Liver (tissue), 8 donors: ENCODE measurements at regions not wholly inside any gene's neighbourhood (a gene's known extent, or its start where the extent isn't known, plus 50 kb on each side); places are given as distances from the start of the nearest gene placed in this dataset.
"Not testable (repeated sequence)": the region's sequence is repeated elsewhere in the genome, so short reads cannot be mapped to it uniquely, and the experiment has no call there.

Source experiments
- DNase-seq: peaks from one replicate; pipeline ENCODE4 v3.0.0-alpha.2; 2017; ENCODE audit warnings: low spot score
- H3K27ac ChIP-seq, 2 donors: one replicate each; pipeline ENCODE4 v1.7.0; 2013; ENCODE audit warnings: inconsistent platforms in 2 of 2, low read length in 2 of 2, control low read depth in 1 of 2, low read depth in 1 of 2, mild to moderate bottlenecking in 1 of 2
- H3K27me3 ChIP-seq, 4 donors: one replicate each; pipeline versions ENCODE4 v1.6.1 to v1.7.0; 2013; ENCODE audit warnings: low read length in 3 of 4, inconsistent platforms in 1 of 4, mild to moderate bottlenecking in 1 of 4, moderate library complexity in 1 of 4; ENCODE audit not compliant: control insufficient read depth in 4 of 4, insufficient read depth in 4 of 4
- H3K36me3 ChIP-seq, 4 donors: one replicate each; pipeline versions ENCODE4 v1.6.1 to v1.7.0; 2013; ENCODE audit warnings: low read length in 3 of 4, mild to moderate bottlenecking in 3 of 4, low read depth in 1 of 4, moderate library complexity in 1 of 4; ENCODE audit not compliant: control insufficient read depth in 4 of 4, insufficient read depth in 3 of 4
- H3K4me1 ChIP-seq, 4 donors: one replicate each; pipeline versions ENCODE4 v1.6.1 to v1.7.0; 2013; ENCODE audit warnings: low read length in 3 of 4, mild to moderate bottlenecking in 3 of 4, moderate library complexity in 1 of 4; ENCODE audit not compliant: control insufficient read depth in 4 of 4, insufficient read depth in 4 of 4
- H3K4me3 ChIP-seq, 3 donors: one replicate each; pipeline versions ENCODE4 v1.6.1 to v1.7.0; 2013; ENCODE audit warnings: low read length in 3 of 3, control low read depth in 1 of 3, low read depth in 1 of 3, mild to moderate bottlenecking in 1 of 3
- H3K9ac ChIP-seq, 2 donors: one replicate each; pipeline ENCODE4 v1.7.0; 2013; ENCODE audit warnings: low read length in 2 of 2, mild to moderate bottlenecking in 2 of 2, moderate library complexity in 2 of 2, control low read depth in 1 of 2, low read depth in 1 of 2
- H3K9me3 ChIP-seq, 4 donors: one replicate each; pipeline versions ENCODE4 v1.6.1 to v1.7.0; 2013; ENCODE audit warnings: low read length in 3 of 4; ENCODE audit not compliant: control insufficient read depth in 4 of 4
- EGR1 ChIP-seq, 2 donors: IDR thresholded peaks; 2 replicates each; pipeline ENCODE4 v1.6.1; 2016 to 2018; ENCODE audit warnings: antibody characterized with exemption in 2 of 2, low read depth in 2 of 2
- FOXA1 ChIP-seq: IDR thresholded peaks from 2 replicates; pipeline ENCODE4 v1.6.1; 2016; ENCODE audit warnings: antibody characterized with exemption
- FOXA2 ChIP-seq: IDR thresholded peaks from 2 replicates; pipeline ENCODE4 v1.6.1; 2016; ENCODE audit warnings: antibody characterized with exemption
- NR2F2 ChIP-seq: IDR thresholded peaks from 2 replicates; pipeline ENCODE4 v1.6.1; 2016; ENCODE audit warnings: antibody characterized with exemption
- RAD21 ChIP-seq, 2 donors: IDR thresholded peaks; 2 replicates each; pipeline ENCODE4 v1.6.1; 2016; ENCODE audit warnings: antibody characterized with exemption in 2 of 2, mild to moderate bottlenecking in 2 of 2
- RXRA ChIP-seq, 2 donors: IDR thresholded peaks; 2 replicates each; pipeline ENCODE4 v1.6.1; 2017 to 2018; ENCODE audit warnings: antibody characterized with exemption in 2 of 2, mild to moderate bottlenecking in 1 of 2
- SP1 ChIP-seq: IDR thresholded peaks from 2 replicates; pipeline ENCODE4 v1.6.1; 2018; ENCODE audit warnings: antibody characterized with exemption, mild to moderate bottlenecking
- TAF1 ChIP-seq: conservative IDR thresholded peaks from 2 replicates; pipeline ENCODE4 v1.6.1; 2016; ENCODE audit warnings: antibody characterized with exemption, mild to moderate bottlenecking
- WGBS: extraction: QIAGEN DNeasy Blood & Tissue Kit; methylation state at CpG from one replicate; pipeline ENCODE4 v1.1.7; 2013; 5-methylcytosine and 5-hydroxymethylcytosine counted together
- TF ChIP-seq, protein P1 (sequence below): IDR thresholded peaks from 2 replicates; pipeline ENCODE4 v1.6.1; 2016; ENCODE audit warnings: antibody characterized with exemption, mild to moderate bottlenecking
- TF ChIP-seq, protein P2 (sequence below): IDR thresholded peaks from 2 replicates; pipeline ENCODE4 v1.6.1; 2016; ENCODE audit warnings: antibody characterized with exemption
- TF ChIP-seq, protein P3 (sequence below): IDR thresholded peaks from 2 replicates; pipeline ENCODE4 v1.6.1; 2016; ENCODE audit warnings: antibody characterized with exemption
- TF ChIP-seq, protein P4 (sequence below): fragments of 150-350 bp; IDR thresholded peaks from 2 replicates; pipeline ENCODE4 v1.5.1; 2017; ENCODE audit warnings: improper control_type of control experiment, low read depth, low read length; ENCODE audit not compliant: missing input control
- TF ChIP-seq, protein P5 (sequence below): IDR thresholded peaks from 2 replicates; pipeline ENCODE4 v1.6.1; 2016; ENCODE audit warnings: antibody characterized with exemption
- donor health status: healthy.
- donor health status: healthy.
- donor health status: healthy.
- donor health status: healthy.
- donor health status: healthy.

DNA sequence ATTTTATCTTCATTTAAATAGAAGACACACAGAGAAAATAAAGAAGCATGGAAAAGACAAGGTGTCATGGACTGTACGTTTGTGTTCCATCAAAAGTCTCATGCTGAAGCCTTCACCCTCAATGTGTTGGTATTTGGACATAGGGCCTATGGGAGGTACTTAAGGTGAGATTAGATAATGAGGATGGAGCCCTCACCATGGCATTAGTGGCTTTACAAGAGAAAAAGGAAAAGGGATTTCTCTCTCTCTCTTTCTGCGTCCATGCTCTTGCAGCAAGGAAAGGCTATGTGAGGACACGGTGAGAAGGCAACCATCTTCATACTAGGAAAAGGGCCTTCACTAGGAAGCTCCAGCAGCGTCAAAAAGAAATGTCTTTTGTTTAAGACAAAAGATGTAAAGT is 797.0 kb upstream of the CDH10 start:
- Histone ChIP-seq H3K9me3 (no peaks in the 10 kb centered on the region), H3K4me1 (no peaks in the 10 kb centered on the region), H3K27me3 (no peaks in the 10 kb centered on the region), H3K4me3 (no peak overlapping the region), H3K9ac (no peak overlapping the region), H3K27ac (no peak overlapping the region), H3K36me3 (no peaks in the 10 kb centered on the region)
- WGBS = 58% methylated on average over 4 of the region's 4 CpGs
- TF ChIP-seq, protein P1, sequence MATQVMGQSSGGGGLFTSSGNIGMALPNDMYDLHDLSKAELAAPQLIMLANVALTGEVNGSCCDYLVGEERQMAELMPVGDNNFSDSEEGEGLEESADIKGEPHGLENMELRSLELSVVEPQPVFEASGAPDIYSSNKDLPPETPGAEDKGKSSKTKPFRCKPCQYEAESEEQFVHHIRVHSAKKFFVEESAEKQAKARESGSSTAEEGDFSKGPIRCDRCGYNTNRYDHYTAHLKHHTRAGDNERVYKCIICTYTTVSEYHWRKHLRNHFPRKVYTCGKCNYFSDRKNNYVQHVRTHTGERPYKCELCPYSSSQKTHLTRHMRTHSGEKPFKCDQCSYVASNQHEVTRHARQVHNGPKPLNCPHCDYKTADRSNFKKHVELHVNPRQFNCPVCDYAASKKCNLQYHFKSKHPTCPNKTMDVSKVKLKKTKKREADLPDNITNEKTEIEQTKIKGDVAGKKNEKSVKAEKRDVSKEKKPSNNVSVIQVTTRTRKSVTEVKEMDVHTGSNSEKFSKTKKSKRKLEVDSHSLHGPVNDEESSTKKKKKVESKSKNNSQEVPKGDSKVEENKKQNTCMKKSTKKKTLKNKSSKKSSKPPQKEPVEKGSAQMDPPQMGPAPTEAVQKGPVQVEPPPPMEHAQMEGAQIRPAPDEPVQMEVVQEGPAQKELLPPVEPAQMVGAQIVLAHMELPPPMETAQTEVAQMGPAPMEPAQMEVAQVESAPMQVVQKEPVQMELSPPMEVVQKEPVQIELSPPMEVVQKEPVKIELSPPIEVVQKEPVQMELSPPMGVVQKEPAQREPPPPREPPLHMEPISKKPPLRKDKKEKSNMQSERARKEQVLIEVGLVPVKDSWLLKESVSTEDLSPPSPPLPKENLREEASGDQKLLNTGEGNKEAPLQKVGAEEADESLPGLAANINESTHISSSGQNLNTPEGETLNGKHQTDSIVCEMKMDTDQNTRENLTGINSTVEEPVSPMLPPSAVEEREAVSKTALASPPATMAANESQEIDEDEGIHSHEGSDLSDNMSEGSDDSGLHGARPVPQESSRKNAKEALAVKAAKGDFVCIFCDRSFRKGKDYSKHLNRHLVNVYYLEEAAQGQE = no peak
- no peak for DNase-seq

DNA sequence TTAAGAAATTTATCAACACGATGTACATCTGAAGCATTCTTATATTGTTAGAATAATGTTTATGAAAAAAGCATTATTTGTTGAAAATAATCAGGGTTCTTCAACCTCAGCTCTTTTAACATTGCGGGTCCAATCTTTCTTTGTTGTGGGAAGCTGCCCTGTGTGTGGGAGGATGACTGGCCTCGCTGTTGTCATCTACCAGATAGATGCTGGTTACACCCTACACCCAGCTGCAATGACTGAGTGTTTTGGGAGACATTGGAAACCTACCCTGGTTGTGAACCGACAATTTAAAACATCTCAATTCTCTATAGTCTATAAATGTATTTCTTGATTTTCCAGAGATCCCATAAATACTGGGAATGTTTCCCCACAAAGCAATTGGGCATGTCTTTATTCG is 794.2 kb upstream of the CDH10 start:
- WGBS = 83% methylated on average over 5 of the region's 5 CpGs
- Histone ChIP-seq H3K27ac (no peak overlapping the region), H3K4me1 (no peaks in the 10 kb centered on the region), H3K36me3 (no peaks in the 10 kb centered on the region), H3K9me3 (no peaks in the 10 kb centered on the region), H3K9ac (no peak overlapping the region), H3K27me3 (no peaks in the 10 kb centered on the region), H3K4me3 (no peak overlapping the region)
- TF ChIP-seq SP1 = no peak
- TF ChIP-seq, protein P2, sequence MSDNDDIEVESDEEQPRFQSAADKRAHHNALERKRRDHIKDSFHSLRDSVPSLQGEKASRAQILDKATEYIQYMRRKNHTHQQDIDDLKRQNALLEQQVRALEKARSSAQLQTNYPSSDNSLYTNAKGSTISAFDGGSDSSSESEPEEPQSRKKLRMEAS = no peak
- no peak for DNase-seq

DNA sequence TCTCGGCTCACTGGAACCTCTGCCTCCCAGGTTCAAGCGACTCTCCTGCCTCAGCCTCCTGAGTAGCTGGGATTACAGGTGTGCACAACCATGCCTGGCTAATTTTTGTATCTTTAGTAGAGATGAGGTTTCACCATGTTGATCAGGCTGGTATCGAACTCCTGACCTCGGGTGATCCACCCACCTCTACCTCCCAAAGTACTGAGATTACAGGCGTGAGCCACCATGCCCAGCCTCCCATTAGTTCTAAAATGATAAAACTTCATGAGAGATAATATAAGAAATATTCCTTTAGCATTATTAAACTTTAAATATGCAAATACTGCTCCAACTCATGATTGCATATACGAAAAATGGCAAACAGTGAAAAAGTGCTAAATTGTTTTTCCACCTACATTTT is 793.6 kb upstream of the CDH10 start:
- not testable (repeated sequence) for H3K36me3 ChIP-seq, DNase-seq, H3K9ac ChIP-seq, H3K9me3 ChIP-seq, H3K4me3 ChIP-seq, H3K27me3 ChIP-seq, H3K4me1 ChIP-seq, H3K27ac ChIP-seq
- WGBS = 90% methylated on average over 6 of the region's 6 CpGs

DNA sequence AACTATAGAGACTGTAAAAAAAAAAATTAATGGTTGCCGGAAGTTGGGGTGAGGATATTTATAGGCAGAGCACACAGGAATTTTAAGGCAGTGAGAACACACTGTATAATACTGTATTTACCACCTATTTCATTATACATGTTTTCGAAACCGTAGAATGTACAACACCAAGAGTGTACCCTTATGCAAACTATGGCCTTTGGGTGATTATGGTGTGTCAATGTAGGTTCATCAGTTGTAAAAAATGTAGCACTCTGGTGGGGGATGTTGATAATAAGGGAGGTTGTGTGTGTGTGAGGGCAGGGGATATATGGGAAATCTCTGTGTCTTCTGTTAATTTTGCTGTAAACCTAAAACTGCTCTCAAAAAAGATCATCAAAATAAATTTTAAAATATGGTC is 791.7 kb upstream of the CDH10 start:
- Histone ChIP-seq H3K4me1 (no peaks in the 10 kb centered on the region), H3K4me3 (no peak overlapping the region), H3K36me3 (no peaks in the 10 kb centered on the region), H3K9me3 (no peaks in the 10 kb centered on the region), H3K27ac (no peak overlapping the region), H3K9ac (no peak overlapping the region), H3K27me3 (no peaks in the 10 kb centered on the region)
- WGBS = 92% methylated on average over 3 of the region's 3 CpGs
- TF ChIP-seq NR2F2 (no peak), FOXA1 (no peak), EGR1 (IDR thresholded peaks at IDR 0.05; ENCODE audit: low read depth in 2 of 2) (no peak), FOXA2 (no peak), RXRA (IDR thresholded peaks at IDR 0.05) (no peak), TAF1 (no peak), RAD21 (IDR thresholded peaks at IDR 0.05) (no peak)
- TF ChIP-seq, protein P3, sequence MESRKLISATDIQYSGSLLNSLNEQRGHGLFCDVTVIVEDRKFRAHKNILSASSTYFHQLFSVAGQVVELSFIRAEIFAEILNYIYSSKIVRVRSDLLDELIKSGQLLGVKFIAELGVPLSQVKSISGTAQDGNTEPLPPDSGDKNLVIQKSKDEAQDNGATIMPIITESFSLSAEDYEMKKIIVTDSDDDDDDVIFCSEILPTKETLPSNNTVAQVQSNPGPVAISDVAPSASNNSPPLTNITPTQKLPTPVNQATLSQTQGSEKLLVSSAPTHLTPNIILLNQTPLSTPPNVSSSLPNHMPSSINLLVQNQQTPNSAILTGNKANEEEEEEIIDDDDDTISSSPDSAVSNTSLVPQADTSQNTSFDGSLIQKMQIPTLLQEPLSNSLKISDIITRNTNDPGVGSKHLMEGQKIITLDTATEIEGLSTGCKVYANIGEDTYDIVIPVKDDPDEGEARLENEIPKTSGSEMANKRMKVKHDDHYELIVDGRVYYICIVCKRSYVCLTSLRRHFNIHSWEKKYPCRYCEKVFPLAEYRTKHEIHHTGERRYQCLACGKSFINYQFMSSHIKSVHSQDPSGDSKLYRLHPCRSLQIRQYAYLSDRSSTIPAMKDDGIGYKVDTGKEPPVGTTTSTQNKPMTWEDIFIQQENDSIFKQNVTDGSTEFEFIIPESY = no peak
- TF ChIP-seq, protein P4, sequence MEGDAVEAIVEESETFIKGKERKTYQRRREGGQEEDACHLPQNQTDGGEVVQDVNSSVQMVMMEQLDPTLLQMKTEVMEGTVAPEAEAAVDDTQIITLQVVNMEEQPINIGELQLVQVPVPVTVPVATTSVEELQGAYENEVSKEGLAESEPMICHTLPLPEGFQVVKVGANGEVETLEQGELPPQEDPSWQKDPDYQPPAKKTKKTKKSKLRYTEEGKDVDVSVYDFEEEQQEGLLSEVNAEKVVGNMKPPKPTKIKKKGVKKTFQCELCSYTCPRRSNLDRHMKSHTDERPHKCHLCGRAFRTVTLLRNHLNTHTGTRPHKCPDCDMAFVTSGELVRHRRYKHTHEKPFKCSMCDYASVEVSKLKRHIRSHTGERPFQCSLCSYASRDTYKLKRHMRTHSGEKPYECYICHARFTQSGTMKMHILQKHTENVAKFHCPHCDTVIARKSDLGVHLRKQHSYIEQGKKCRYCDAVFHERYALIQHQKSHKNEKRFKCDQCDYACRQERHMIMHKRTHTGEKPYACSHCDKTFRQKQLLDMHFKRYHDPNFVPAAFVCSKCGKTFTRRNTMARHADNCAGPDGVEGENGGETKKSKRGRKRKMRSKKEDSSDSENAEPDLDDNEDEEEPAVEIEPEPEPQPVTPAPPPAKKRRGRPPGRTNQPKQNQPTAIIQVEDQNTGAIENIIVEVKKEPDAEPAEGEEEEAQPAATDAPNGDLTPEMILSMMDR = no peak
- TF ChIP-seq, protein P5, sequence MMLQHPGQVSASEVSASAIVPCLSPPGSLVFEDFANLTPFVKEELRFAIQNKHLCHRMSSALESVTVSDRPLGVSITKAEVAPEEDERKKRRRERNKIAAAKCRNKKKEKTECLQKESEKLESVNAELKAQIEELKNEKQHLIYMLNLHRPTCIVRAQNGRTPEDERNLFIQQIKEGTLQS = no peak
- TF ChIP-seq, protein P1 = no peak
- no peak for DNase-seq
